Loucy (cell line): ENCODE measurements at regions not wholly inside any gene's neighbourhood (a gene's known extent, or its start where the extent isn't known, plus 50 kb on each side); places are given as distances from the start of the nearest gene placed in this dataset.

Experiments used
- H2AFZ ChIP-seq: fragments of 200-600 bp; sonication (generic); 2 replicates; pipeline ENCODE4 v1.6.0; 2016; ENCODE audit warnings: antibody characterized with exemption, mild to moderate bottlenecking, low read length, moderate library complexity
- H3F3A ChIP-seq: fragments of 200-600 bp; 2 replicates; pipeline ENCODE4 v1.6.0; 2016; ENCODE audit warnings: antibody characterized with exemption, low read depth, mild to moderate bottlenecking
- H3K27me3 ChIP-seq: fragments of 200-600 bp; sonication (generic); 2 replicates; pipeline ENCODE4 v1.6.1; 2014; ENCODE audit warnings: low read length, mild to moderate bottlenecking; ENCODE audit not compliant: insufficient read depth, poor library complexity, severe bottlenecking
- H3K36me3 ChIP-seq: fragments of 200-600 bp; sonication (generic); 2 replicates; pipeline ENCODE4 v1.6.1; 2016; ENCODE audit warnings: low read length; ENCODE audit not compliant: insufficient read depth
- H3K4me1 ChIP-seq: fragments of 200-600 bp; sonication (generic); 2 replicates; pipeline ENCODE4 v1.5.1; 2014; ENCODE audit warnings: low read length, mild to moderate bottlenecking; ENCODE audit not compliant: insufficient read depth, poor library complexity, severe bottlenecking
- H3K4me2 ChIP-seq: fragments of 200-600 bp; sonication (generic); 2 replicates; pipeline ENCODE4 v1.6.0; 2014; ENCODE audit warnings: antibody characterized with exemption, low read length, low read depth, mild to moderate bottlenecking; ENCODE audit not compliant: poor library complexity, severe bottlenecking
- H3K4me3 ChIP-seq: fragments of 200-600 bp; sonication (generic); 2 replicates; pipeline ENCODE4 v1.5.1; 2014; ENCODE audit warnings: low read length, mild to moderate bottlenecking, mixed read lengths; ENCODE audit not compliant: poor library complexity, severe bottlenecking
- H3K79me2 ChIP-seq: fragments of 200-600 bp; sonication (generic); 2 replicates; pipeline ENCODE4 v1.6.1; 2014; ENCODE audit warnings: low read length; ENCODE audit not compliant: insufficient read depth
- H3K9ac ChIP-seq: fragments of 200-600 bp; sonication (generic); 2 replicates; pipeline ENCODE4 v1.6.0; 2014; ENCODE audit warnings: mild to moderate bottlenecking, low read depth, low read length, moderate library complexity; ENCODE audit not compliant: poor library complexity, severe bottlenecking
- H3K9me2 ChIP-seq: fragments of 200-600 bp; sonication (generic); replicated peaks from 2 replicates; pipeline ENCODE4 v1.6.1; 2016; ENCODE audit warnings: low read depth, low read length, mixed read lengths
- H3K9me3 ChIP-seq: fragments of 200-600 bp; sonication (generic); 2 replicates; pipeline ENCODE4 v1.6.1; 2014; ENCODE audit warnings: mild to moderate bottlenecking, antibody characterized with exemption, low read length, low read depth; ENCODE audit not compliant: insufficient read depth
- H4K20me1 ChIP-seq: fragments of 200-600 bp; sonication (generic); 2 replicates; pipeline ENCODE4 v1.6.0; 2014; ENCODE audit warnings: antibody characterized with exemption, low read length, mild to moderate bottlenecking; ENCODE audit not compliant: insufficient read depth, poor library complexity, severe bottlenecking
- CTCF ChIP-seq: fragments of 200-600 bp; sonication (generic); conservative IDR thresholded peaks from 2 replicates; pipeline ENCODE4 v1.5.1; 2014; ENCODE audit warnings: mild to moderate bottlenecking, antibody characterized with exemption, low read length
- EZH2phosphoT487 ChIP-seq: fragments of 200-600 bp; IDR thresholded peaks from 2 replicates; pipeline ENCODE4 v1.6.1; 2018; ENCODE audit warnings: antibody characterized with exemption, mild to moderate bottlenecking, moderate library complexity, borderline replicate concordance

GRCh38 chr2:217074576-217075255, 214.9 kb upstream of the TNP1 start:
- Histone ChIP-seq H3K4me3 (no peak overlapping the region), H4K20me1 (no peaks in the 10 kb centered on the region), H2AFZ (no peak overlapping the region), H3K27me3 (no peaks in the 10 kb centered on the region), H3K4me1 (no peaks in the 10 kb centered on the region), H3K9me3 (no peaks in the 10 kb centered on the region), H3K9me2 (no peaks in the 10 kb centered on the region), H3K79me2 (no peaks in the 10 kb centered on the region), H3K4me2 (no peak overlapping the region), H3K36me3 (no peaks in the 10 kb centered on the region), H3F3A (no peaks in the 10 kb centered on the region), H3K9ac (no peak overlapping the region)
- TF ChIP-seq EZH2phosphoT487 (no peak), CTCF (no peak)

DNA sequence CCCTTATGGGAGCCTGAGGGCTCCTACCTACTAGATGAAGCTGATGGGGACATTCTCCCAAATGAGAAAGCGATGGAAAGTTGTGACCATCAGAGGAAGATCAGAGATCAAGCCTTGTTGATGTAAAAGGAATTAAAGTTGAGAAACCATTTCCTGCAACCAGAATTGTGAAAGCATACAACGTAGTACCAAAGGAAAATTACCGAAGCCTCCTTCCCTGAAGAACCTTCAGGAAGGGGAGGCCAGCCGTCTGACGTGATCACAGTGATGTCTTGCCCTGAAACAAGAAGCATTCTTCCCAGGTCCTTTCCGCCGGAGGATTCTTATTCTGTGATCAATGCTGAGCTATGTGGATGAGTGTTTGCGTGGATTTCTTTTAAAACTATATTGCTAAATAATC, 211.6 kb upstream of the TNP1 start:
- H3K9ac ChIP-seq: no peak overlapping the region
- H4K20me1 ChIP-seq: no peaks in the 10 kb centered on the region
- no peak overlapping the region for H3K4me2 ChIP-seq
- H3K4me3 ChIP-seq: no peak overlapping the region
- no peaks in the 10 kb centered on the region for H3K9me2 ChIP-seq
- no peaks in the 10 kb centered on the region for H3K36me3 ChIP-seq
- TF ChIP-seq EZH2phosphoT487 (no peak), CTCF (no peak)
- no peaks in the 10 kb centered on the region for H3K4me1 ChIP-seq
- H3K9me3 ChIP-seq: no peaks in the 10 kb centered on the region; the same call in 1 of the 2 replicates
- no peaks in the 10 kb centered on the region for H3K79me2 ChIP-seq
- no peaks in the 10 kb centered on the region for H3K27me3 ChIP-seq
- H3F3A ChIP-seq: no peaks in the 10 kb centered on the region
- H2AFZ ChIP-seq: no peak overlapping the region

- Histone ChIP-seq H4K20me1 (no peaks in the 10 kb centered on the region), H3K4me1 (no peaks in the 10 kb centered on the region), H3K4me2 (no peak overlapping the region), H3K9me2 (no peaks in the 10 kb centered on the region), H3K9me3 (no peaks in the 10 kb centered on the region; the same call in 1 of the 2 replicates), H3K9ac (no peak overlapping the region), H3F3A (no peaks in the 10 kb centered on the region), H3K27me3 (no peaks in the 10 kb centered on the region), H3K36me3 (no peaks in the 10 kb centered on the region), H3K79me2 (no peaks in the 10 kb centered on the region), H3K4me3 (no peak overlapping the region), H2AFZ (no peak overlapping the region)
- no peak for TF ChIP-seq EZH2phosphoT487
- no peak for TF ChIP-seq CTCF
These were observed 210.7 kb upstream of the TNP1 start for GRCh38 chr2:217070611-217071010.
